CD8-positive, alpha-beta memory T cell (primary cell): ENCODE measurements at regions not wholly inside any gene's neighbourhood (a gene's known extent, or its start where the extent isn't known, plus 50 kb on each side); places are given as distances from the start of the nearest gene placed in this dataset.

Experiments
- CTCF ChIA-PET: fragments of 350-600 bp; sonication (Branson Sonifier 250); formaldehyde crosslinking; loops from one replicate; lab custom pipeline; 2021; ENCODE audit warnings: antibody characterized with exemption; lab: Charles Lee
- POLR2A ChIA-PET: fragments of 350-600 bp; sonication (Branson Sonifier 250); formaldehyde crosslinking; loops from one replicate; lab custom pipeline; 2021; ENCODE audit warnings: antibody characterized with exemption; lab: Charles Lee
- DNase-seq, 5 donors: peaks; one replicate each; pipeline versions ENCODE4 v3.0.0 to v3.0.0-alpha.2; 2020 to 2022; ENCODE audit warnings: mixed read lengths in 1 of 5
- H3K27ac ChIP-seq: one replicate; pipeline ENCODE4 v1.7.0; 2013; ENCODE audit warnings: low read depth, mild to moderate bottlenecking, low read length, moderate library complexity
- H3K27me3 ChIP-seq: 2 replicates; pipeline ENCODE4 v1.7.0; 2013; ENCODE audit warnings: low read length, mild to moderate bottlenecking; ENCODE audit not compliant: insufficient read depth, poor library complexity, severe bottlenecking
- H3K36me3 ChIP-seq: 2 replicates; pipeline ENCODE4 v1.7.0; 2013; ENCODE audit warnings: mild to moderate bottlenecking, low read length, moderate library complexity; ENCODE audit not compliant: insufficient read depth
- H3K4me1 ChIP-seq: 2 replicates; pipeline ENCODE4 v1.7.0; 2013; ENCODE audit warnings: mild to moderate bottlenecking, low read length, moderate library complexity; ENCODE audit not compliant: insufficient read depth
- H3K4me3 ChIP-seq: 2 replicates; pipeline ENCODE4 v1.7.0; 2013; ENCODE audit warnings: mild to moderate bottlenecking, low read length
- H3K9me3 ChIP-seq: 2 replicates; pipeline ENCODE4 v1.7.0; 2013; ENCODE audit warnings: mild to moderate bottlenecking, low read length
- H3K27ac Mint-ChIP-seq, 8 donors: one replicate each; pipeline ENCODE4 v1.8.0; 2020 to 2021; ENCODE audit warnings: mixed read lengths in 8 of 8, mild to moderate bottlenecking in 6 of 8, inconsistent platforms in 3 of 8, moderate library complexity in 3 of 8
- H3K27me3 Mint-ChIP-seq, 2 donors: one replicate each; pipeline ENCODE4 v1.8.0; 2020 to 2021; ENCODE audit warnings: mixed read lengths in 2 of 2, mild to moderate bottlenecking in 1 of 2, moderate library complexity in 1 of 2
- H3K36me3 Mint-ChIP-seq, 3 donors: one replicate each; pipeline ENCODE4 v1.8.0; 2020 to 2021; ENCODE audit warnings: mixed read lengths in 3 of 3, inconsistent platforms in 1 of 3, mild to moderate bottlenecking in 1 of 3
- H3K4me1 Mint-ChIP-seq, 3 donors: one replicate each; pipeline ENCODE4 v1.8.0; 2020 to 2021; ENCODE audit warnings: mixed read lengths in 3 of 3, inconsistent platforms in 1 of 3, mild to moderate bottlenecking in 1 of 3
- H3K4me3 Mint-ChIP-seq, 7 donors: one replicate each; pipeline ENCODE4 v1.8.0; 2020 to 2021; ENCODE audit warnings: mixed read lengths in 7 of 7, mild to moderate bottlenecking in 6 of 7, moderate library complexity in 4 of 7, inconsistent platforms in 2 of 7
- H3K9me3 Mint-ChIP-seq, 5 donors: one replicate each; pipeline ENCODE4 v1.8.0; 2020 to 2022; ENCODE audit warnings: mixed read lengths in 5 of 5, mild to moderate bottlenecking in 3 of 5, moderate library complexity in 2 of 5, inconsistent platforms in 1 of 5

DNA sequence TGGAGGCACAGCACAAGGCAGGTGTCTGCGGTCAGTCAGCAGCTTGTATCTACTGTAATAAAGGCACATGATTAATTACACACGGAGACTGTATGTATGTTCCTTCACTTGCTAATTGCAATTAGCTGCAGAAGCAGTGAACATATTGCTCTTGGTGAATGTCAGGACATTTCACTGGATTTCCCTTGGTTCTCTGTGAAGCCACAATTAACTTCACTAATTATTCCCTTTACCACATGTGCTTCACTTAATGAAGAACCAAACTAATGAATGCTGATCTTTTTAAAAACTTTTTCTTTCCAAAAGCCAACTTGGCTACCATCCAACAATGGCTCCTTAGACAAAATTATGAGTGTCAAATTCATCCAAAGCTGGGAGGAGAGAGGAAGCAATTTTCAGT is 290.7 kb downstream of the ADRA2A start:
- peaks cover 0 to 2% (median 0%) of the 10 kb centered on the region in 5 donors for H3K9me3 Mint-ChIP-seq
- H3K4me1 ChIP-seq: no peaks in the 10 kb centered on the region
- H3K9me3 ChIP-seq: no peaks in the 10 kb centered on the region
- H3K4me3 Mint-ChIP-seq: no peak overlapping the region
- POLR2A ChIA-PET: no interaction called here
- no peak overlapping the region for H3K27ac ChIP-seq
- no peak overlapping the region for H3K27ac Mint-ChIP-seq
- no peaks in the 10 kb centered on the region for H3K36me3 ChIP-seq
- no peak for DNase-seq
- H3K27me3 ChIP-seq: no peaks in the 10 kb centered on the region
- H3K36me3 Mint-ChIP-seq: no peaks in the 10 kb centered on the region
- no peaks in the 10 kb centered on the region for H3K4me1 Mint-ChIP-seq
- CTCF ChIA-PET: no interaction called here
- H3K4me3 ChIP-seq: no peak overlapping the region
- peaks cover 7 to 39% of the 10 kb centered on the region in 2 donors for H3K27me3 Mint-ChIP-seq

DNA sequence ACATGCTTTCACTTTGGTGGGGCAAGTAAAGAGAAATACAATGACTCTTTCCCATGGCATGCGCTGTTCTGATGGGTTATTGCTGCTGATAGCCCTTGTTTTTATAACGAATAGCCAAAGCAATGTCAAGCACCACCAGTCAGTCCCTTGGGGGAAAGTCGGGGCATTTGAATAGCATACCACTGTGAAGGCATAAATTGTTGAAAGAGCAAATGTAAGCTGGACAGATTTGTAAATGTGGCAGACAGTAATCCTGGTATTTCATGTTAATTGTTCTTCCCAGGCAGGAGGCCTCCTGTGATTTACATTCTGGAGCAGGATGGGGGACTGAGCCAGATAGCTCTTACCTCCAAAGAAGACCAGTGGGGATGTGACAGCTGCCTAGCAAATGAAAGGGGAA is 293.3 kb downstream of the ADRA2A start:
- Histone ChIP-seq H3K4me3 (no peak overlapping the region), H3K36me3 (no peaks in the 10 kb centered on the region), H3K4me1 (no peaks in the 10 kb centered on the region), H3K9me3 (no peaks in the 10 kb centered on the region), H3K27ac (no peak overlapping the region), H3K27me3 (no peaks in the 10 kb centered on the region)
- Mint-ChIP-seq H3K9me3 (peaks cover 0 to 2% (median 0%) of the 10 kb centered on the region in 5 donors), H3K36me3 (no peaks in the 10 kb centered on the region), H3K4me1 (no peaks in the 10 kb centered on the region), H3K27ac (no peak overlapping the region), H3K27me3 (peaks cover 4 to 27% of the 10 kb centered on the region in 2 donors), H3K4me3 (no peak overlapping the region)
- ChIA-PET CTCF (no interaction called here), POLR2A (no interaction called here)
- no peak for DNase-seq

DNA sequence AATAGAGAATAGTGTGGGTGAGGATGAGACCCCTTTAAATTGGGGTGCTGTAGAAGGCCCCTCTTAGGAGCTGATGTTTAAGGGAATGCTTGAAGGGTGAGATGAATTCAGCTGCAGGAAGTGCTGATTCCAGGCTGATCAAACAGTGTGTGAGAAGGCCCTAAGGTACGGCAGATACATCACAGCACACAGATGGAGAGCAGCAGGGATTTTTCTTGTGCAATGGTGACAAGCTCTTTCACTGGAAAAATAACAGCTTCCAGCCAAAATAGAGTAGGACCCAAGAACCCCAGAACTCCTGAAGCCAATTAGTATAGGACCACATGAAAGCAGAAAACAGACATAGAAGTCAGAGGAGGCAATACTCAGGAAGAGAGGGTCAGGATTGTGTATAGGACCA is 296.9 kb downstream of the ADRA2A start:
- no peaks in the 10 kb centered on the region for H3K27me3 ChIP-seq
- H3K4me1 Mint-ChIP-seq: no peaks in the 10 kb centered on the region
- DNase-seq: no peak
- no peaks in the 10 kb centered on the region for H3K36me3 Mint-ChIP-seq
- ChIA-PET CTCF (no interaction called here), POLR2A (no interaction called here)
- H3K9me3 Mint-ChIP-seq: no peaks in the 10 kb centered on the region
- H3K27ac ChIP-seq: no peak overlapping the region
- peaks cover 5 to 32% of the 10 kb centered on the region in 2 donors for H3K27me3 Mint-ChIP-seq
- H3K9me3 ChIP-seq: no peaks in the 10 kb centered on the region
- H3K4me3 ChIP-seq: no peak overlapping the region
- no peak overlapping the region for H3K4me3 Mint-ChIP-seq
- no peaks in the 10 kb centered on the region for H3K36me3 ChIP-seq
- H3K27ac Mint-ChIP-seq: no peak overlapping the region
- H3K4me1 ChIP-seq: no peaks in the 10 kb centered on the region

DNA sequence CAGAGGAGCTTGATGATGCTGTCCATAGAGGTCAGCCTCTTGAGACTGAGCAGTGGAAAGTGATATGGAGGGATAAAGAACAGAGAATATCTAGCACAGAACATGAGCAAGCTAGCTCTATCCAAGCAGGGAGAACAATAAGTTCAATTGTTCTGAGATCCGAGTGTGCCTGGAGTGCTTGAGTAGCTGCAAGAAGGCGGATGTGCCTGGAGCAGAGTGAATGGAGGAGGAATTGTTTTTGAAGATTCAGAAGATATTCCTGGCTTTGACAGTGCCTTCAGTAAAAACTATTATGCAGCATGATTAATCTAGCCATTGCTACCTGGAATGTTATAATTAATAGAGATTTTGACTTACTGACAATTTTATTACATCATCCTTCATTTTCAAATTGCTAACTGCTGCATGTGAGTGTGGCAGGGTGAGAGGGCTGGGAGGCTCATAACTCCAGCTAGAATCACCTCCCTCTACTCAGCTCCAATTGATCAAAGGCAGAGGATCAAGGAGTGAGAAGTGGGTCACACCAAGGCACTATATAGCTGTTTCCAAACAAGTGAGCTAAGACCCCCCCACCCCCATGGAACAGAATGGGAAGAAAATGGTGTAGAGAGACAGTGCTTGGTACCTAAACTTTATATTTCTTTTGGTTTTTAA is 302.8 kb downstream of the ADRA2A start:
- no peak overlapping the region for H3K4me3 ChIP-seq
- no peaks in the 10 kb centered on the region for H3K9me3 ChIP-seq
- no peaks in the 10 kb centered on the region for H3K27me3 ChIP-seq
- POLR2A ChIA-PET: no interaction called here
- H3K27ac ChIP-seq: no peak overlapping the region
- Mint-ChIP-seq H3K27me3 (peaks cover 5 to 20% of the 10 kb centered on the region in 2 donors), H3K4me1 (no peaks in the 10 kb centered on the region), H3K4me3 (no peak overlapping the region), H3K9me3 (no peaks in the 10 kb centered on the region), H3K36me3 (no peaks in the 10 kb centered on the region), H3K27ac (no peak overlapping the region)
- CTCF ChIA-PET: no interaction called here
- H3K36me3 ChIP-seq: no peaks in the 10 kb centered on the region
- no peak for DNase-seq
- no peaks in the 10 kb centered on the region for H3K4me1 ChIP-seq

DNA sequence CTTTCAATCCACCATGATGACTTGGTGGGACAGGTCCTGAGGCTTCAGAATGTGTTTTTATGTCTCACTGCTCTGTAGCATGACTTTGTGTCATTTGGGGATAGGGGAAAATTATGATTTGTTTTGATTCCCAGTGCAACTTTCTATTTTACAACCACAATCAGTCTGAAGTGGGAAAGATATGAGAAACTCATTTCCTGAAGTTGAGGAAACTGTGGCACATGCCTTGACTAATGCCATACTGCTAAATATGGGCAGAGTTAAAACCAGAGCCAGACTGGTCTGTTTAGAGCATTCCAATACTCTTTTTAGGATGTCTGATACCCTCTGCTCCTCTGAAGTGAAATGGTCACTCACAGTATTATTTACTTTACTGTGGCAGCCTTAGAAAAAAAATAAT is 307.7 kb downstream of the ADRA2A start:
- no peak overlapping the region for H3K27ac Mint-ChIP-seq
- H3K9me3 ChIP-seq: no peaks in the 10 kb centered on the region
- H3K4me1 Mint-ChIP-seq: no peaks in the 10 kb centered on the region
- no peaks in the 10 kb centered on the region for H3K27me3 ChIP-seq
- no peak overlapping the region for H3K4me3 ChIP-seq
- DNase-seq: no peak
- H3K27ac ChIP-seq: no peak overlapping the region
- H3K4me3 Mint-ChIP-seq: no peak overlapping the region
- H3K9me3 Mint-ChIP-seq: peaks cover 0 to 2% (median 0%) of the 10 kb centered on the region in 5 donors
- H3K4me1 ChIP-seq: no peaks in the 10 kb centered on the region
- H3K36me3 Mint-ChIP-seq: no peaks in the 10 kb centered on the region
- CTCF ChIA-PET: no interaction called here
- POLR2A ChIA-PET: no interaction called here
- peaks cover 4 to 20% of the 10 kb centered on the region in 2 donors for H3K27me3 Mint-ChIP-seq
- H3K36me3 ChIP-seq: no peaks in the 10 kb centered on the region

DNA sequence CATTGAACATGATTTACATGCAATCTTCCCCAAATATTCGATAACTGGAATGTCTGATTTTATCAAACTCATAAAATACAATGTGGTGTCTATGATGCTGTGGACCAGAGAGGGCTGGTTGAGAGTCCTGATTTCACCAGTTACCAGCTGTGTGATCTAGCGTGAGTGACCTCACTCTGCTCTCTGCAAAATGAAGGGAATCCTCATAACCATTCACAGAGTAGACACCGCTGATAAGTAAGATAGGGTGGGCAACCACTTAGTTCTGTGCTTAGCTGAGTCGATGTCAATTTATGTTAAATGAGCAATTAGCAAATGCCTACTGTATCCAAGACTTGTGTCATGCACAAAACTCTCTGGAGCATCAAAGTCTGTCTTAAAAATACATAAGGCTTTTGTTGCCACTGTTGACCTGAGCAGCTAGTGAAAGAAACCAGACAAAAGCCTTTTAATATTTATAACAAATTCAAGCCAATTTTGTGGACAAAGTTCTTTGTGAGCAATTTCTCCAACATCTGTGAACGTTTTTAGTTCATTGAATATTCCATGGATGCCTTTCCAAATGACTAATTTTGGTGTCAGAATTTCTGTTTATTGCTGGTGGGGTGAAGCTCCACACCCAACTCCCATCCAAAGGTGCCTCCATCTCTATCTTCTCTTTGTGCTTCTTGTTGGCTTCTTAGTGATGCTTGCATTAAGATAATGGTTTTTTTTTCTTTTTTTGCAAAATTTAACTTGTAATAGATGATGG is 314.2 kb downstream of the ADRA2A start:
- Mint-ChIP-seq H3K4me1 (no peaks in the 10 kb centered on the region), H3K4me3 (no peak overlapping the region)
- POLR2A ChIA-PET: no interaction called here

DNA sequence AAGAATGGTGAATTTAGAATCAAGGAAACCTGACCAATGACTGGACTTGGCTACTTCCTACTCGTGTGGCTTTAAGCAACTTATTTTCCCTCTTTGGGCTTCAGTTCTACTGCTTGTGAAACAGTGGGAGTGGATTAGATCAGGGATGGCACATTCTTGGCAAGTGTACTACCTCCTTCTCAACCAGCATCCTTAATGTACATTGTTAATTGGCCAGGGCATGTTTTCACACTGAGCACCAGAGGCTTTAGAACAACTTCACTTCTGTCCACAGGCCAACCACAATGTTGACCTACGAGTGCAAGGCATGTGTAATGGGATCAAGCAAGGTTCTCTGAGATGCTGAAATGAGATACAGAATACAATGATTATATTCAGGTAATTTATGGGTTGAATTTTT is 315.3 kb downstream of the ADRA2A start:
- Mint-ChIP-seq H3K27ac (no peak overlapping the region), H3K4me3 (no peak overlapping the region), H3K4me1 (no peaks in the 10 kb centered on the region), H3K27me3 (peaks cover 9 to 18% of the 10 kb centered on the region in 2 donors), H3K36me3 (no peaks in the 10 kb centered on the region), H3K9me3 (peaks cover 0 to 3% (median 0%) of the 10 kb centered on the region in 5 donors)
- no peak overlapping the region for H3K27ac ChIP-seq
- H3K27me3 ChIP-seq: no peaks in the 10 kb centered on the region
- no peaks in the 10 kb centered on the region for H3K36me3 ChIP-seq
- H3K4me3 ChIP-seq: no peak overlapping the region
- DNase-seq: no peak
- no peaks in the 10 kb centered on the region for H3K9me3 ChIP-seq
- POLR2A ChIA-PET: no interaction called here
- CTCF ChIA-PET: no interaction called here
- no peaks in the 10 kb centered on the region for H3K4me1 ChIP-seq

More for the DNA sequence above, 314.2 kb downstream of the ADRA2A start:
- Mint-ChIP-seq H3K27ac (no peak overlapping the region), H3K36me3 (no peaks in the 10 kb centered on the region), H3K27me3 (peaks cover 9 to 28% of the 10 kb centered on the region in 2 donors), H3K9me3 (peaks cover 0 to 3% (median 0%) of the 10 kb centered on the region in 5 donors)
- no peaks in the 10 kb centered on the region for H3K27me3 ChIP-seq
- H3K9me3 ChIP-seq: no peaks in the 10 kb centered on the region
- H3K4me3 ChIP-seq: no peak overlapping the region
- DNase-seq: no peak
- no peak overlapping the region for H3K27ac ChIP-seq
- CTCF ChIA-PET: no interaction called here
- no peaks in the 10 kb centered on the region for H3K36me3 ChIP-seq
- H3K4me1 ChIP-seq: no peaks in the 10 kb centered on the region

DNA sequence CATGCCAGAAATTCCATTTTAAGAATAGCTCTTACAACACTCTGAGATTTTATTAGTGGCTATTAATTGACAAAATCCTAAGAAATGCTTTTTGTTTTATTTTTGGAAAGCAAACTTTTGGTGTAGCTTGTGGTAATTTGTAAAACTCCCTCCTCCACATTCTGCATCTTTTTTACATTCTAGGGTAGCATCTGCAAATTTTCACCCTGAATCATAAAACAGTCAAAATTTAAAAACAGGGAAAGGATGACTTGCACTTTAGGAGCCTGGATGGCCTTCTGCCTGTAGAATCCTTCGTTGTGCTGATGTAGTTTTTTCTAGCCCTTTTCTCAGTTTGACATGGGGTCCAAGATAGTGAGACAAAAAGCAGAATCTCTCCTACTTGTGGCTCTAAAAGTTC is 316.1 kb downstream of the ADRA2A start:
- Mint-ChIP-seq H3K4me3 (no peak overlapping the region), H3K27ac (no peak overlapping the region), H3K4me1 (no peaks in the 10 kb centered on the region), H3K9me3 (peaks cover 0 to 3% (median 0%) of the 10 kb centered on the region in 5 donors), H3K27me3 (peaks cover 7 to 12% of the 10 kb centered on the region in 2 donors), H3K36me3 (no peaks in the 10 kb centered on the region)
- no peak for DNase-seq
- Histone ChIP-seq H3K36me3 (no peaks in the 10 kb centered on the region), H3K9me3 (no peaks in the 10 kb centered on the region), H3K4me3 (no peak overlapping the region), H3K27me3 (no peaks in the 10 kb centered on the region), H3K4me1 (no peaks in the 10 kb centered on the region), H3K27ac (no peak overlapping the region)
- CTCF ChIA-PET: interaction anchor here (1.1 kb wide), 1 partner anchor 18 kb away, joined by 3 read pairs; no protein-coding TSS in a partner anchor
- POLR2A ChIA-PET: no interaction called here
